ENCODE measurements at regions not wholly inside any gene's neighbourhood (a gene's known extent, or its start where the extent isn't known, plus 50 kb on each side); places are given as distances from the start of the nearest gene placed in this dataset.

GRCh38 chr3:182233957-182234356 lies 522.2 kb downstream of the SOX2 start:
- no peak for DNase-seq

- DNase-seq: no peak
These were observed 523.2 kb downstream of the SOX2 start for GRCh38 chr3:182234881-182235280.

GRCh38 chr3:182235504-182235903 lies 523.8 kb downstream of the SOX2 start:
- DNase-seq: no peak

GRCh38 chr3:182238126-182238525 lies 526.4 kb downstream of the SOX2 start:
- DNase-seq: no peak

- DNase-seq: no peak
These were observed 527.6 kb downstream of the SOX2 start for GRCh38 chr3:182239316-182239715.

GRCh38 chr3:182240474-182240873 lies 528.7 kb downstream of the SOX2 start:
- DNase-seq: no peak

GRCh38 chr3:182241196-182241765 lies 529.6 kb downstream of the SOX2 start:
- DNase-seq: no peak

GRCh38 chr3:182241766-182242488 lies 530.2 kb downstream of the SOX2 start:
- no peak for DNase-seq

GRCh38 chr3:182242489-182242942 lies 530.8 kb downstream of the SOX2 start:
- DNase-seq: no peak

- no peak for DNase-seq
These were observed 531.9 kb downstream of the SOX2 start for GRCh38 chr3:182243625-182244024.

- no peak for DNase-seq
These were observed 532.7 kb downstream of the SOX2 start for GRCh38 chr3:182244222-182244971.

GRCh38 chr3:182245059-182245458 lies 533.3 kb downstream of the SOX2 start:
- DNase-seq: no peak

- DNase-seq: no peak
These were observed 535.1 kb downstream of the SOX2 start for GRCh38 chr3:182246870-182247269.

- DNase-seq: no peak
These were observed 536.7 kb downstream of the SOX2 start for GRCh38 chr3:182248349-182248880.

- DNase-seq: no peak
These were observed 540.5 kb upstream of the ATP11B start for GRCh38 chr3:182252802-182253201.

GRCh38 chr3:182255158-182255557 lies 538.1 kb upstream of the ATP11B start:
- DNase-seq: no peak

GRCh38 chr3:182257361-182257760 lies 535.9 kb upstream of the ATP11B start:
- DNase-seq: no peak

GRCh38 chr3:182258538-182259177 lies 534.6 kb upstream of the ATP11B start:
- no peak for DNase-seq

- DNase-seq: no peak
These were observed 533.7 kb upstream of the ATP11B start for GRCh38 chr3:182259579-182259978.

- no peak for DNase-seq
These were observed 532.3 kb upstream of the ATP11B start for GRCh38 chr3:182261041-182261440.

- DNase-seq: no peak
These were observed 524.6 kb upstream of the ATP11B start for GRCh38 chr3:182268711-182269110.

GRCh38 chr3:182276512-182276911 lies 516.8 kb upstream of the ATP11B start:
- DNase-seq: no peak

GRCh38 chr3:182284793-182285192 lies 508.5 kb upstream of the ATP11B start:
- DNase-seq: no peak

All from stimulated activated naive CD4-positive, alpha-beta T cell (primary cell).